ENCODE measurements at regions not wholly inside any gene's neighbourhood (a gene's known extent, or its start where the extent isn't known, plus 50 kb on each side); places are given as distances from the start of the nearest gene placed in this dataset.

- H3K9me1 ChIP-seq (ENCODE audit: insufficient read depth, low read length), result peaks cover 6% of the 10 kb centered on the region
- no peak overlapping the region for H4K91ac ChIP-seq (ENCODE audit: insufficient read depth, low read depth, low read length)
- no peak overlapping the region for H3K14ac ChIP-seq (replicated peaks; ENCODE audit: low read depth, low read length)
- peak; percentile 93 for TF ChIP-seq CEBPB (IDR thresholded peaks at IDR 0.05; ENCODE audit: low read depth, low read length)
- TF ChIP-seq RCOR1 (IDR thresholded peaks at IDR 0.05; ENCODE audit: insufficient replicate concordance, low read length), result no peak
- no peak overlapping the region for H3K4ac ChIP-seq (ENCODE audit: low read depth, low read length)
- no peak overlapping the region for H2AK9ac ChIP-seq (replicated peaks; ENCODE audit: low read depth, low read length, poor library complexity)
- no peak overlapping the region for H2BK15ac ChIP-seq (ENCODE audit: low read depth, low read length)
- no CpG with 5 or more reads among the region's 4 CpGs for WGBS, 2 experiments (ENCODE audit: extremely low coverage in 2 of 2, insufficient read length in 1 of 2)
- no peaks in the 10 kb centered on the region for H3K36me3 ChIP-seq (ENCODE audit: control insufficient read depth, insufficient read depth, low read length)
- no peak overlapping the region for H2BK20ac ChIP-seq (ENCODE audit: low read depth, low read length)
- no peak overlapping the region for H3K23ac ChIP-seq (ENCODE audit: low read depth, low read length)
- peaks cover 3% of the 10 kb centered on the region for H3K4me1 ChIP-seq (ENCODE audit: control insufficient read depth, insufficient read depth, low read length)
- H3K9me3 ChIP-seq (ENCODE audit: control insufficient read depth, insufficient read depth, low read length), result no peaks in the 10 kb centered on the region
- dilution Hi-C loops (cut with HindIII; ENCODE audit: low sequenced_read_pairs, unreplicated experiment) (no loop called here), intact Hi-C loops (cut with micrococcal nuclease) (no loop called here), in situ Hi-C loops (cut with MboI; ENCODE audit: low sequenced_read_pairs) (no loop called here)
- H3K27me3 ChIP-seq (ENCODE audit: control insufficient read depth, insufficient read depth, low read length), result no peaks in the 10 kb centered on the region
- no peak overlapping the region for H2BK5ac ChIP-seq (ENCODE audit: low read depth, low read length, poor library complexity, severe bottlenecking)
- no peak overlapping the region for H3K4me3 ChIP-seq (ENCODE audit: insufficient read depth, low read depth, low read length)
- no TSS peak for BruUV-seq (replicated peaks)
- H3K18ac ChIP-seq (ENCODE audit: low read depth, low read length), result no peak overlapping the region
- H4K5ac ChIP-seq (ENCODE audit: low read depth, low read length), result no peak overlapping the region
- H3K4me2 ChIP-seq (ENCODE audit: low read depth, low read length), result no peak overlapping the region
- H2AFZ ChIP-seq (replicated peaks; ENCODE audit: low read length, poor library complexity), result no peak overlapping the region
- no peak overlapping the region for H3K9ac ChIP-seq (ENCODE audit: low read depth, low read length)
- no peak for DNase-seq
- H3K79me1 ChIP-seq (ENCODE audit: low read depth in 1 of 2, low read length in 2 of 2), result no peaks in the 10 kb centered on the region
- H3K27ac ChIP-seq (ENCODE audit: insufficient read depth, low read length), result no peak overlapping the region
- no peak overlapping the region for H2BK120ac ChIP-seq (ENCODE audit: low read depth, low read length)
- no peaks in the 10 kb centered on the region for H4K20me1 ChIP-seq (ENCODE audit: insufficient read depth, low read length)
- no peak overlapping the region for H3K56ac ChIP-seq (ENCODE audit: extremely low read depth, insufficient read depth, low read length)
- H2AK5ac ChIP-seq (ENCODE audit: low read depth, low read length), result no peak overlapping the region
- POLR2A ChIA-PET (ENCODE audit: unreplicated experiment), result no interaction called here
- CTCF ChIA-PET, result no interaction called here
- ATAC-seq (ENCODE audit: low read depth), result no peak
- H4K8ac ChIP-seq (ENCODE audit: low read depth in 2 of 2, low read length in 2 of 2), result no peak overlapping the region
These were observed 163.5 kb upstream of the TCF4 start for GRCh38 chr18:55751476-55751875.

Measured in IMR-90 (cell line).